GM19239 (cell line): ENCODE measurements at regions not wholly inside any gene's neighbourhood (a gene's known extent, or its start where the extent isn't known, plus 50 kb on each side); places are given as distances from the start of the nearest gene placed in this dataset.
"Not testable (repeated sequence)": the region's sequence is repeated elsewhere in the genome, so short reads cannot be mapped to it uniquely, and the experiment has no call there.

Source experiments
- DNase-seq: peaks from one replicate; pipeline ENCODE4 v3.0.0; 2011; ENCODE audit warnings: low spot score; ENCODE audit not compliant: insufficient read length
- FAIRE-seq: peaks from 2 replicates; lab custom pipeline; 2011; peaks lifted over from hg19 to GRCh38; lab: Jason Lieb, UNC

DNA sequence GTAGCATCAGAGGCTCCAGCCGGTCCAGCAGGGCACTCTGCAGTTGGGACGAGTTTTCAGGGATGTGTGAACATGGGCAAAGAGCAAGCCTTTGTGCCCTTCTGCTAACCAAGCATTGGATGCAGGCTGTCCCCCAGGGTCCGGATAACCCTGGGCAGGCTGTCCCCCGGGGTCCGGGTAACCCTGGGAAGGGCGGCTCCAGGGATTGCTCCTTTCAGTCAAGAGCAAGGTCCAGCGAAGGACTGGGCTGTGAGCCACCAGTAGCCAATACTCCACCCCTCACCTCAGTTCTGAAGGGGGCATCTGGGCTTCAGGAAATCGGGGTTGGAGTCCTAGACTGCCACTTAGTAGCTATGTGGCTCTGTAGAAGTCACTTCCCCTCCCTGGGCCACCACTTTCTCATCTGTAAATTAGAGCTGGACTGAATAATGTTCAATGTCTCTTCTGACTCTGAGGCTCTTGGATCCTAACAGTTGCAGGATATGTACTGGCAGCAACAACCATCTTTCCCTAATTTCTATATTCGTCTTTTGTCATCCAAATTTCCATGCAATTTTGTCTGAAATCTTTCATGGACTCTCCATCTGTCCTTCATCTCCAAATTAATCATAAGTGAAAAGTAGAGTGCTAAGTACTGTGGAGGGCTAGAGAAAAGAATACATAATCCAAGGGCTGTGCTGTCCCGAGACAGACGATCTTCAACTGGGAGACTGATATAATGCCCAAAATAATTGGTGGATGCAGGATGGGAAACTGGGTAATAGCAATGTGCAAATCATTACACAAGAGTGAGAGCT is 137.4 kb upstream of the NTF3 start:
- DNase-seq (no peak), FAIRE-seq (no peak)

DNA sequence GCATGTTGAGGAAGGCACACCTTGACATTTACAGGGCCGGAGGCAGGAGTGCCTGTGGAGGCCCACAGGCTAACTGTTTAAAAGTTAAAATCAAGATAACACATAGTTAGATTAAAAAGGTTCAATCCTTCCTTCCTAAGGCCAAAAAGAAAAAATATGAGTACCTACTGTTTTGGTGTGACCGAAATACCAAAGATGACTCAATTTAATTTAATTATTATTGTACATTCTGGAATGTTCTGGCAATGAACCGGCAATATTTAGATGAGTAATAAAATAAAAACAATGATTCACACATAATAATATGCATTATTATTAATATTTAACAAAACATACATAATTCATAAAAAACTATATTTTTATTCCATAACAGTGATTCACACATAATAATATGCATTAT is 136.8 kb upstream of the NTF3 start:
- no peak for FAIRE-seq

DNA sequence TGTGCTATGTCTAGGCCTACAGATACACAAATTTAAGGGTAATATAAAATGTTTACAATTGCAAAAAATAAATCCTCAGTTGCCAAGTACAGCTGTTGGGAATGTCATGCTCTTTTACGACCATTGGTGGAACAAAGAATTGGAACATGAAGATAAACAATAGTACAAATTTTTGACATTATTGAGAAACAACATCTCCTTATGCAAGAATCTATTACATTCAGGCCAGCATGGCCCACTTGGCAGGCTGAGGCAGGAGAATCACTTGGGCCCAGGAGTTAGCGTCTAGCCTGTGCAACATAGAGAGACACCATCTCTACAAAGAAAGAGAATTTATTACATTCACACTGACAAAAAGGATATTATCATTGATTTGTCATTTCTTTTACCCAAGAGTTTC is 135.9 kb upstream of the NTF3 start:
- FAIRE-seq (no peak), DNase-seq (no peak)

More for the DNA sequence above, 136.8 kb upstream of the NTF3 start:
- no peak for DNase-seq

DNA sequence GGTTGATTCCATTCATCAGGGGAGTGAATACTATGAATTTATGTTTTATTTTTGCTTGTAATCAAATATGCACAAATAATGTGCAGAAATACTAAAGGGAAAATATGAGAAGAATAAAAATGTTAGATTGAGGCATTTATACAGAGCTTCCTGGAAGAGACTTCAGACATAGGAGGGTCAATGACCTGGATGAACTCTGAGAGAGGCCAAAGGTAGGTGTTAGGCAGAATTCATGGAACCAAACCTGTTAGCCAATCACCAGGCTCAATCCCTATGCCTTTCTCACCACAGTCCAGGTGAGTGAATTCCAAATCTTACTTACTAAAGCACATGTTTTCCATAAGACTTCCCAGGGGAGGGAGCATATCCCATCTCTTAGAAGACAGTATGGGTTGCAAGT is 130.4 kb upstream of the NTF3 start:
- DNase-seq (no peak), FAIRE-seq (no peak)

DNA sequence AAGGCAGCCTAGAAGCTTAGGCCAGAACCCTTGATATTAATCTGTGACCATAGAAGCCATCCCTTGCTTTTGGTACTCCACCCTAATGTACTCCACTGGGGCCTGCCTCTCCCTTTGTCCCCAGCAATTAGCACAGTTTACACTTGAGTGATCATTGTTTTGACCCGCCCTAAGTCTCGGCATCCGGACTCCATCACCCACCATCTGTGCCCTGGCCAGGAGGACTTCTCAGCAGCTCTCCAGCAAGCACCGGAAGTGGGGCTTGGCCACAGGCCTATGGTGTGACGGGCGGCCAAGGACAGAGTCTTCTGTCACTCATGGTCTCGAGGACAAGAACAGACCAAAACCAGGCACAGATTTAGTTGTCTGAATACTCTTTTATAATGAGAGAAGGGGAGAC is 126.5 kb upstream of the NTF3 start:
- FAIRE-seq: no peak

DNA sequence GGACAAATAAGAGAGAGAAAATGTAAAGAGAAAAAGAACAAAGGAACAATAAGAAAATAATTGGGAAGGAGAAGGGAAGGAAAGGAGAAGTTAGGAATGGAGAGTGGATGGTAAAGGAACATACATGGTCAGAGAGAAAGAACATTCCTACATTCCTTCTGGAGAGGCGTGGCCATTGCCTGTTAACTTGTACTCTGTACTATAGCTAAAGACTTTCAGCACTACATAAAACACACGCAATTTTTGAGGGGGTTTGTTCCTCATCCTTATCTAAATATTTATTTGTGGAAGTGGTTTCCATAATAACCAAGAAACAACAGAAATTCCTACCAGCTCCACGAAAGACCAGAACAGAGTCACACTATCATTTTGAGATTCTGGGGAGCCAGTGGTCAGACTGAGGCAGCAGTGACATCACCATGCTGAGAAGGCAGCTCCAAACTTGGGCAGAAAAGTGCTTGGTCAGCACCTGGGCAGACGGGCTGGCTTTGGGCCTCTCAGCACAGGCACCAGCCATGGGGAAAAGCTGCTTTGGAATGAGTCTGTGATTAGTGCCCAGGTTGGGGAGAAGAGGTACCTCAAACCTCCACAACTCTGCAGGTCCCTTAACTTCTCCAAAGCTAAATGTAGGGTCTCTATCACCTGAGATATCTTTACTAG is 125.9 kb upstream of the NTF3 start:
- FAIRE-seq: no peak
- no peak for DNase-seq

More for the DNA sequence above, 126.5 kb upstream of the NTF3 start:
- no peak for DNase-seq

DNA sequence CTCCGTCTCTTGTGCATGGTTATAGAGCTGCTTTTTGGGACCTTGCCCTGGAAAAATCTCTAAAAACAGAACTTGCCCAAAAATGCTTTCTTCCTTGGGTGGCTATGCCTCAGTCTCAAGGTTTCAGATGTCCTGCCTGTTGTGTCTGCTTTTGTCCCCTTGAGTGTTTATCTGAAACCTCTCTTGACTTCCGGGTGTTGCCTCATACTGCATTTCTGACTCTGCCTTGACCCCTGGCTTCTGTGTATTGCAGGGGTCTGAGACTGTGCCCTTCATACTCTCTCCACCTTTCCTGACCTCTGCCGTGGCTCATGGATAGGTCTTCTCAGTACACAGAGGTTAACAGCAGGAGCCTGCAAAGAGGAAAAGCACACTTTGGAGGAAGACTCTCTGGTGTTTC is 124.8 kb upstream of the NTF3 start:
- FAIRE-seq: no peak

DNA sequence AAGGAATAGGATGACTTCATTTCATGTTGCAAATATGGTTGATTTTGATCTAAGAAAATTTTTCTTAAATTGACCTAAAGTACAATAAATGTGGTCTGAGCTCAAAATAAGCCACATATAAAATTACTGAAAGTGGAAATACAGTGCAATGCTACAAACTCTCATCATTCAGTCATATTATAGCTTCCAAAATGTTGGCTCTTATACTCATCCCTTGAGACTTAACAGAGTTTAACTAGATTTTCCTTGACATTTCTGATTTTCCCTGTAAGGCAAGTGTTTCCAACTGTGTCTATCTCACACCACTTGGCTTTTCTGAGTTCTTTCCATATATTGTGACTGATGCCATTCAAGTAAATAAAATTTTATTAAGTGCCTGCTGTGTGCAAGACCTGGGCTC is 123.7 kb upstream of the NTF3 start:
- no peak for FAIRE-seq
- no peak for DNase-seq

More for the DNA sequence above, 124.8 kb upstream of the NTF3 start:
- no peak for DNase-seq

DNA sequence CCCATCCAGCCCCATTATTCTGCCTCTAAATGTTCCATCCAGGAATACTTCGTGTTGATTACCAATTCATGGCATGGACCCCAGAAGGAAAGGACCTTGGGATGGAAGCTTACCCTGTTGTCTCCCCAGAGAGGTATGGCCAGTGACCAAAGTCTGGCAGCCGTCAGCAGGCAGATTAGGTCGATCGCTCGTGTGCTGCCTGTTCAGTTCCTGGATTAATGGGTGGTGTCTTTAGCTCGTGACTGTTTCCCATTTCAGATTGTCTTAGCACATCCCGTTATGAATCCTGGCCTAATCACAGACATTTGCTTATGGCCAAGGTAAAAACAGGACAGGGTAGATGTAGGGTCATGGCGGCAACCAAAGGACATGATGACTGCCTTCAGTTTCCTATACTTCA is 122.9 kb upstream of the NTF3 start:
- DNase-seq: no peak
- no peak for FAIRE-seq

DNA sequence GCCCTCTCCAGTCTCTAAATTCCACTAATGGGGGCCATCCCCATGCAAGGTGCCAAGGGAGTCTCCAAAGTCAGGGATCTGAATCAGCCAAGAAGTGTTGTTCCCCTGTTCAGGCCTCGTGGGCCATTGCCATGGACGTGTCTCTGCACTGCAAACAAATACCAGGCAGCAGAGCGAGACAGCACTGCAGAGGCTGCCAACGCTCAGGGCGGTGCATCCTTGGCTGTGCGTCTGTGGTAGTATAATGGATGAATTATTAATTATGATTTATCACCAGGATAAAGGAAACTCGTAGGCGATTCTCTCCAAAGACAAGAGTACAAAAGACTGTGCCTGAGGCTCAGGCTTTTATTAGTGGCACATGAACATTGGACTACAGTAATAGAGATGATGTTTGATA is 122.3 kb upstream of the NTF3 start:
- no peak for DNase-seq
- no peak for FAIRE-seq

DNA sequence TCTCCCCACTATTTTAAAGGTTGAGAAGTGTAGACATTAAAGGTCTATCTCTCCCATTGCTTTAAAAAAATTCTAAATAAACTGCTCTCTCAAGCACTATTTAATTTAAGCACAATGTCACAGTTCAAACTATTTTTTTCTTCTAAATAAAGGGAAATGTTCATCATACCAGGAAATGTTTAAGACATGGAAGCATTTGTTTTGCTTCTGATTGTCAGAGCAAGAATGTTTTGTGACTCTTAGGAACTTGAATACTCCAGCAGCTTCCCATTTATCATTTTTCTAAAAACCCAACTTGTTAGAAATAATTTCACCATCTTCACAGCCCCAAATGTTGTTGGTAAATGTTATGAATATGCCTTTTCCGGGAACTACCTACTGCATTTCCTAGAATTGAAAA is 121.8 kb upstream of the NTF3 start:
- DNase-seq (no peak), FAIRE-seq (no peak)

DNA sequence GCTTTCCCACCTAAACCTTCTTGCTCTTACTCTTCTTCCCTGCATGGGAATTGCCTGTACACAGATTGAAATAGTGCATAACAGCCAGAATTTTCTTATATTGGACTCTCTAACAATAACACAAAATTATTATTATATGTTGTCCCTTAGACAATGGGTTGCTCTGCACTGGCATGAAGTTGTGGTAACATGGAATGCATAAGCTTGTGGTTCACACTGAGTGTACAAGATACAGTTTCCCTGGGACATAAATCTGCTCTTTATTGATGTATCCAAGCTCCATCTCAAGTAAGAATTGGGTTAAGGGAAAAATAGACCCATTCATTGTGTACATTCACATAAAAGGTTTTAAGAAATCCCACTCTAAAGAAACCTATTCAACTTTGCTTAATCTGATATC is 114.4 kb upstream of the NTF3 start:
- DNase-seq (no peak), FAIRE-seq (no peak)

DNA sequence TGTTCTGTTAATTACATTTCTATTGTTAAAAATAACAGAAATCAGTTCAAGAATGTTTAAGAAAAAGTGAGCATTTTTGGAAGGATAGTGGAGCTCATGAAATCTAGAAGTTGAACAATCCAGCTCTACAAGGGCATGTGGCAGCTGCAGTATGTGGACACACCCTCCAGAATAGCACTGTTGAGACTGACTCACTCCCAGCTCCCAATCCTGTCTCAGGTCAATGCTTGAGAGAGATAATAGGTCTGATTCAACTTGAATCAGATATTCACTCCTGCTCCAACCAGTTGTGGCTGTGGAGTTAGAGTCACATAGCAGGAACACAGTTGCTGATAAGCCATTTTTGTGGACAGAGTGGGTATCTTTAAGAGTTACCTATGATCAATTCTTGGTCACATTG is 113.0 kb upstream of the NTF3 start:
- no peak for FAIRE-seq
- no peak for DNase-seq

DNA sequence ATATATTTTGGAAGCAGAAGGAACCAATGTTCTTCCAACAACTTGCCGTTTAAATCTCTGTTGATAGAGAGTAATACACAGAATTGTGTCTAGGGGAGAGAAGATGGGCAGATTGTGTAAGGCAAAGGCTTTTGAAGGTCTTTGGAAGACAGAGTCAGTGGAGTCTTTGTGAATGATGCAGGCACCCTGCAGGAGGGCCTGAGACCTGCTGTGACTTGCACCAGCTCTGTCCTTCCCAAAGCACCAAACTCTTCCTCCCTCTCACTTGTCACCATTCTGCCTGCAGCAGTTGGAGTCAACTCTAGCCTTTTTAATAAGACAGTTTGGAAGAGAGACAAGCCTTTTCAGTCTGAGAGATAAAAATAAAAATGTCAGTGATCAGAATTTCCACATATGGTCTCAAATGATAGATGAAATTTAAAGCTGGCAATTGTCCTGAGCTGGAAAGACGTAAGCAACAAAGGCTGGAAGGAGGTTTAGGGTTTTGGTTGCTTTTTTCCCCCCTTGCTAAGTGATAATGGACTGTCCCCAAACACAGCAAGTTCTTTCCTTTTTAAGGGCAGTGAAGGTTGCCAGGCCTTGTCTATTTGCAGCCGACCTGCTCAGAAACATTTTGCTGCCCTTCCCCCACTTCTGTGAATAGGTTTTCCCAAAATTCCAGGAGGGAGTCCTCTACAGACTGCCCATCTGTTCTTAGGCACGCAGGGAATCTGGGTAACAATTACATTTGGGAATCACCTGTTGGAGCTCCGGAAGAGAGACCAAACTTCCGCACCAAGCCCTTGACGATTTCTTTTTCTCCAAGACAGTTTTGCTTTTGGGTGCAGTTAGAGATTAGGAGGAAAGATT is 103.0 kb upstream of the NTF3 start:
- FAIRE-seq (no peak), DNase-seq (no peak)

DNA sequence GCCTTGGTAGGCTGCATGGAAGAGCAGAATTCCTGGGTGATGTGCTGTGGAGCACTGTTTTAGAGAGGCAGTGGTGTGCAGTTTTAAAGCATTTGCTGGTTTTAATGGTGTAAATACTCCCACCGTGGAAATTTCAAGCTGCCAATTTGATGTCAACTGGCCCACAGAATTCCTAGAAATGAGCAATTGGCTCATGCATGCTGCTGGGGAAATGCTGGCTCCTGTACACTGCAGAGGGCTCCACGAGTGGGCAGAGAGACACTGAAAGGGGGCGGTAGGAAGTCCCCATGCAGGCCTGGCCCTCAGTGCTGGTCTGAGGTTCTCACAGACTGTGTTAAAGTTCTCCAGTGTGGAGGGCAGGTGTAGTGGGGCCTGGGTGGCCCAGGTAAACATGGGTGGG is 99.4 kb upstream of the NTF3 start:
- FAIRE-seq (no peak), DNase-seq (no peak)

DNA sequence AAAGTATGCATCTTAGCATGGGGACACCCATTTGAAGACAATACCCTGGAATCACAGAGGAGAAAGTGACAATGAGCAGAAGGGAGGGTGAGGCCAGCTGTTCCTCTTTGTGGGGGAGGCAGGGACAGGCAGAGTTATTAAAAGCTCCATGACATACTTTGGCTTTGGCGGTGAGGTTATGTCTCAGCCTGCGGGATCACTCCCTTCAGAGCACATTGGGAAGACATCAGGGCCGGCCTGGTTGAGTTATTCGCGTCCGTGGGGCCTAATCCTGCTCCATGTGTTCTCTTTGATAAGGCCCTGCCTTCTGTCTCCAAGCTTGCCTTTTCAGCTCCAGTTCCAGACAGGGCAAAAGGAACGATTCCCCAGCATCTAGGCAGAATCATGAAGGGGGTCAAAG is 98.8 kb upstream of the NTF3 start:
- no peak for FAIRE-seq
- no peak for DNase-seq

DNA sequence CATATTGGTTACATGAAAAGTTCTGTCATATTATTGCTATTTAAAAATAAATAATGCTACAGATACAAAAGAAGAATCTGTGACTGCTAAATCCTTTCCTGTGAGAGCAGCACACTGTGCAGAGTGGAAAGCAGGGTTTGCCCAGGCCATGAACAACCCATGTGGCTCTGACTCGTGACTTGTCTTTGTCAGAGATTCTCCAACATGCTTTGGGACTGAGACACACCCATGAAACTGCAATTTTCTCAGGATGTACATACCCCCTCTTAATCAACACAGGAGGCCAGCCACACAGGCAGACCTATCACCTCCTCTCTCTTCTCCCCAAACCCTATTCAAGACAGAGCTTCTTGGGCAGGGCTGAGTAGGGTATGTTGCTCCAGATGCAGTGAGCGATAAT is 96.8 kb upstream of the NTF3 start:
- DNase-seq: no peak
- FAIRE-seq: no peak

DNA sequence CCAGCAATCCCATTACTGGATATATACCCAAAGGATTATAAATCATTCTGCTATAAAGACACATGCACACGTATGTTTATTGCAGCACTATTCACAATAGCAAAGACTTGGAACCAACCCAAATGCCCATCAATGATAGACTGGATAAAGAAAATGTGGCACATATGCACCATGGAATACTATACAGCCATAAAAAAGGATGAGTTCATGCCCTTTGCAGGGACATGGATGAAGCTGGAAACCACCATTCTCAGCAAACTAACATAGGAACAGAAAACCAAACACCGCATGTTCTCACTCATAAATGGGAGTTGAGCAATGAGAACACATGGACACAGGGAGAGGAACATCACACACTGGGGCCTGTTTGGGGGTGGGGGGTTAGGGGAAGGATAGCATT is 90.8 kb upstream of the NTF3 start:
- not testable (repeated sequence) for DNase-seq, FAIRE-seq

DNA sequence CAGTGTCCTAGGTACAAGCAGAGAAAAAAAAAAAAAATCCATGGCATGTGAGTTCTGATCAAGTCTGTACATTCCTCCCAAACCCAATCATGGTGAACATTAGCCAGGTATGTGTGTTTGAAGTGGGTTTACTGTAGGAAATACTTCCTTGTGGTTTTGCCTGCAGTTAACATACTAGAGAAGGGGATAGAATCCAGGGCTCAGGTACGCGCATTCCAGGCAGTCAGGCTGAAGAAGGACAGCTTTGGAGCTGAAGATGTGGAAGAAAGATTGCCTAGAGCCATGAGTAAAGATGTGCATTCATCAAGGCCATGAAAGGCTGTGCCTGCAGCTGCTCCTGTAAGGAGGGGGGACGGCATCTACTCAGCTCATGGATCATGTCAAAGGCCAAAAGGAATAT is 88.2 kb upstream of the NTF3 start:
- FAIRE-seq: no peak

DNA sequence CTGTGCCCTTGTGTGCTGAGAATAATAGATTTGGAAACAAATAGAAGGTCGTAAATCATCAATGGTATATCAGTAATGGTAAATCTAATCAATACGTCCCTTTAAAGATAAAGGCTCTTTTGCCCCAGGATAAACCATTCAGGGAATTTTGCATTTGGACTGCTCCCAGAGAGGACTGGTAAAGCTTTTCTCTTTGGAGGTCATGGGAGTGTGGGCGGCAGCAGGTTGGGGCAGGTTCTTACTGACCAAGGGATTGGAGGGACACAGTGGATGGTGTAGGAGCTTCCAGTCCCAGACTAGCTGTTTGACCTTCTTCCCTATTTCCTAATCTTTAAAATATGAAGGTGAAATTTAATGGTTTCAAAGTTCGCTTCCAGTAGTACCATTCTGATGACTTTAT is 87.8 kb upstream of the NTF3 start:
- DNase-seq: no peak
- no peak for FAIRE-seq

More for the DNA sequence above, 88.2 kb upstream of the NTF3 start:
- no peak for DNase-seq

DNA sequence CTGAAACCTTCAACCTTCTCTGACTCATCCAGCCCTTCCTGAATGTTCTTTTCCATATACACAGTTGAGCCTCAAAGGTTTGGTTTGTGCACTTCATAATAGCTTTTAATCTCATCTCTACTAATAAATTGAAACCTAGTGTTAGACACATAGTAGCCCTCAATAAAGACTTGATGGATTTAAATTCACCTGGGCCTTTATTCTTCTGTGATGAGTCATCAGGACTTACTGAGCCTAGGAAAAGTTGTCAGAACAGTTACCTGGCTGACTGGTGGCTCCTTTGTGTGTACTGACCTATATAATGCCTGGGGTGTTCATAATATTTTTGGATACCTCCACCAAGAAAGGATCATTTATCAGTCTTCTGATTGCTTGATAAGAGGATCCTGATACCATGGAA is 86.4 kb upstream of the NTF3 start:
- FAIRE-seq: no peak

More for the DNA sequence above, 86.4 kb upstream of the NTF3 start:
- no peak for DNase-seq
